Dedifferentiated amniotic fluid mesenchymal stem cell (primary cell): ENCODE measurements at regions not wholly inside any gene's neighbourhood (a gene's known extent, or its start where the extent isn't known, plus 50 kb on each side); places are given as distances from the start of the nearest gene placed in this dataset.

Experiments
- DNase-seq: peaks from one replicate; pipeline ENCODE4 v3.0.0-alpha.2; 2016; ENCODE audit errors: extremely low spot score

GRCh38 chr2:45337481-45337880 lies 273.6 kb downstream of the SRBD1 start:
- DNase-seq: no peak

DNA sequence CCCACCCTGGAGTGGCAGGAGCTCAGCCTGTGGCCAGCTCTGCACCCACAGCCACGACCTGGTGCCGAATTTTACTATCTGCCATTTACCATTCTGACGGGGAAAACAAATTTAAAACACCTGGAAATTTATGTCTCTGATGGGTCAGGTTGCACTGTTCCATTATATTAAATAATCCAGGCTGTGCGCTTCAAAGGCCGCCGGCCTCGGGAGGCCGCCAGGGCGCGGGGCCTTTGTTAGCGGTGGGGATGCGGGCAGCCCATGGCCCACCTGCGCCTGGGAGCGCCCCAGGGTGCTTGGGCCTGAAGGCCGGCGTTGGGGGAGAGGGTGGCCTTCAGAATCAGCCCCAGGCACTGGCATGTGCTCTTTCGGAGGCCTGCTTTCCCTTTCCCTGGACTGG lies 276.9 kb downstream of the SRBD1 start:
- no peak for DNase-seq

DNA sequence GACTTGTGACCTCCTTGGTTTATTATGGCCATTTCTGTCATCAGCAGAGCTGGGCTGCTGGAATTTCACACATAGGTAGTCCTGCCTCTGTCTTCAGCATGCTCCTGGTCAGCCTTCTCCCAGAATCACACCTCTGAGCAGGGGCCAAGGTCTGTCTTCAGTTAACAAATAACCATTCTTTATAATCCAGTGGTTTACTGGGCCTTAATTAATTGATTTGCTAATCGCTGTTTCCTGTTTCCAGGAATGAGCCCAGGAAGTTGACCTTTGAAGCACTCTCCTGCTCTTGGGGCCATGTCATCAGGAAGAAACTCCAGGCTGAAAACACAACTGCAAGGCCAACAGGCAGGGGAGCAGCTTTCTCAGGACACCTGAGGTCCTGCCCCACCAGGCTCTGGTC lies 278.5 kb downstream of the SRBD1 start:
- DNase-seq: no peak

- DNase-seq: no peak
Measured at GRCh38 chr2:45332094-45332493, 279.0 kb downstream of the SRBD1 start.

- DNase-seq: no peak
Measured at GRCh38 chr2:45331410-45331786, 279.7 kb downstream of the SRBD1 start.

DNA sequence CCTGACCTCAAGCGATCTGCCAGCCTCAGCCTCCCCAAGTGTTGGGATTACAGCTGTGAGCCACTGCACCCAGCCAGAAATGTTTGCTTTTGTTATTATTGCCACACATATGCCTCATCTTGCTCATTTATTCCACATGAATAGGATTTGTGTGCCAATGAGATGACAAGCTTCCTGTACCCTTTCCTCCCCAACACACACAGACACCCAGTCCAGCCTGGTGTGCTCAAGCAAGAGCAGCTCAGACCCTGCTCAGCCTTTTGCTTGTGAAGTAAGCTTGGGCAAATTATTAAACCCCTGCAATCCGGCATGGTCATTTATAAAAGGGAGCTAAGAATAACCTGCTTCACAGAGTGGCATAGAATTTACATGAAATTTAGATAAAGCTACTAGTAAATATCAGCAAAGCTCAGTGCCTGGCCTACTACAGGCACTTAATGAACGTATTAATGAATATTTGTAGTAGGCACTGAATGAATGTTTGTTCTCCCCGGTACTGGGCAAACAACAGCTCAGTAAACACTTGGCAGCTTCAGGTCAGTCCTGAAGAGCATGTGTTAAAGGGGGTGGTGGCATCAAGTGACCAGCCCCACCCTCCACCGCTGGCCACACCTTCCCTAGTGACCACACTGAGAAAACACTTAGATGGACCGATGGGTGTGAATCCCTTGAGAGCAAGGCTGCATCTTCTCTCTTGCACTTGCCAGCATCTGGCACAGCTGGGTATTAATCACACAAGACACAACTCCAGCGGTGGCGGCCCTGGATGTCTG lies 280.2 kb downstream of the SRBD1 start:
- no peak for DNase-seq

- DNase-seq: no peak
Measured at GRCh38 chr2:45330108-45330507, 281.0 kb downstream of the SRBD1 start.

DNA sequence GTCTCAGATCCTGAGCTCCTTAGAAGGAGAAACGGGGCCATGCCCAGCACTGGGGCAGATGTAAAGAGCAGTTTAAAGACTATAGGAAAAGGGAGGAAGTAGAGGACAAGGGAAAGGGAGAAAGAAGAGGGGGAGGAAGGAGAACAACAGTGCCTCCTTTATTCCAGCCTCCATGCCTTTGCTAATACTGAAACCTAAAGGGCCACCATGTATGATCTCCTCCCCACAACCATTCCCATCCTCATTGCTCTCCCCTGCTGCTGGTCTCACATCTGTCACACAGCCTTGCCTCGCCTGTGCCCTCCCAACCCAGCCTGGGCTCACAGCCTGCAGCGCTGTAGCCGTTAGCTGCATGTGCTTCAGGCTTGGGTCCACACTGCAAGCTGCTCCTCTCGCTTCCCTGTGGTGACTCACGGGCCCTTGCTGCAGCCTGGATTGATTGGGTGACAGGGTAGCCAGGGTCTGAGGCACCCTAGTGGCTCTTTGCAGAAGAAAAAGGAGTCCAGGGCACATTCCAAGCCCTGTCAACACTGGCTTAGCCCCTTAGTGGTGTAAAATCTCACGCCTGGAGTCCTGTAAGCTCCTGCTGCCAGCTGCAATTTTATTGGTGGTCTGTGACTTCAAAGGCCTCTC lies 281.9 kb downstream of the SRBD1 start:
- DNase-seq: no peak

- DNase-seq: no peak
Measured at GRCh38 chr2:45328264-45328870, 282.7 kb downstream of the SRBD1 start.

DNA sequence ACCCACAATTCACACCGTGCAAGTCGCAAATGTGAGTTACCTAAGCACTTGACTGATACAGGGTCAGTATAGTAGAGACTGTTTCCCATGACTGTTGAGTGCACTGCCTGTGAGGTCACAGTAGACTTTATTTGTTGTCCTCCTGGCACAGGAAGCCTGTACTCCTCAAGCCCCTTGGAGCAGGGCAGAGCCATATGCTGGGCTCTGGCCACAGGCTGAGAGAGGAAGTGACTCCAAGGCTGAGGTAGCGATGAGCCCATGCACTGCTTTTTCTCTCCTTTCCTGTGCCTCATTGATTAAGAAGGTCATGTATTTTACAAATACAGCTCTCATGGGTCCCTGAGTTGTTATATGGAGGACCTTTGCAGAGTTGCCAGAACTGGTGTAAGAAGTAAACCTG lies 287.7 kb downstream of the SRBD1 start:
- no peak for DNase-seq

DNA sequence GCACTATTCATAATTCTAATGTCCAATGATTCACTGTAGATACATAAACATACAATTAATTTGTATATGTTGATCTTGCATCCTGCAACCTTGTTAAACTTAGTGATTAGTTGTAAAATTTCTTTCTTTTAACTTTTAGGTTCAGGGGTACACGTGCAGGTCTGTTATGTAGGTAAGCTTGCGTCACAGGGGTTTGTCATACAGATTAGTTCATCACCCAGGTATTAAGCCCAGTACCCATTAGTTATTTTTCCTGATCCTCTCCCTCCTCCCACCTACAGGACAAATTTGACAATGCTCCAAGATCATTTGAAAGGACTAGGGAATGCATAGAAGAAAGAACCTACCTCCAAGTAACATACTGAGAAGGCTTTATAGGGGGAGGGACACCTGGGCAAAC lies 290.1 kb downstream of the SRBD1 start:
- no peak for DNase-seq

GRCh38 chr2:45319683-45320455 lies 291.2 kb downstream of the SRBD1 start:
- no peak for DNase-seq

DNA sequence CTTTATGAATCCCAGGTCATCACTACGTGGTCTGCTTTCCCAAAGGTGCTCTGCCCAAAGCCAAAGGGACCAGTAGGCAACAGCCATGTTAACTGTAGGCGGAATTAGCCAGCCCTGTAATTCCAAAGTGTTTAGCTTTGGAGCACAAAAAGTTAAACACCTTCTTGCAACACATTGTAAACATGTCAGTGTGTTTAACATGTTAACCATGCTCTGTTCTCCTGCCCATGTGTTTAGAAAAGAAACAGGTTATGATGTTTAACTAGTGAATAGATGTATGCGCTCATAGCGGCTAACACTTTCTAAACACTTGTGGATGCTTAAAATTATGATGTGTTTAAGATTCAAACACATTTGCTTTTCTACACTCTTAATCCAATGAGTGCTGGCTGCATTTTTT lies 292.4 kb downstream of the SRBD1 start:
- DNase-seq: no peak

DNA sequence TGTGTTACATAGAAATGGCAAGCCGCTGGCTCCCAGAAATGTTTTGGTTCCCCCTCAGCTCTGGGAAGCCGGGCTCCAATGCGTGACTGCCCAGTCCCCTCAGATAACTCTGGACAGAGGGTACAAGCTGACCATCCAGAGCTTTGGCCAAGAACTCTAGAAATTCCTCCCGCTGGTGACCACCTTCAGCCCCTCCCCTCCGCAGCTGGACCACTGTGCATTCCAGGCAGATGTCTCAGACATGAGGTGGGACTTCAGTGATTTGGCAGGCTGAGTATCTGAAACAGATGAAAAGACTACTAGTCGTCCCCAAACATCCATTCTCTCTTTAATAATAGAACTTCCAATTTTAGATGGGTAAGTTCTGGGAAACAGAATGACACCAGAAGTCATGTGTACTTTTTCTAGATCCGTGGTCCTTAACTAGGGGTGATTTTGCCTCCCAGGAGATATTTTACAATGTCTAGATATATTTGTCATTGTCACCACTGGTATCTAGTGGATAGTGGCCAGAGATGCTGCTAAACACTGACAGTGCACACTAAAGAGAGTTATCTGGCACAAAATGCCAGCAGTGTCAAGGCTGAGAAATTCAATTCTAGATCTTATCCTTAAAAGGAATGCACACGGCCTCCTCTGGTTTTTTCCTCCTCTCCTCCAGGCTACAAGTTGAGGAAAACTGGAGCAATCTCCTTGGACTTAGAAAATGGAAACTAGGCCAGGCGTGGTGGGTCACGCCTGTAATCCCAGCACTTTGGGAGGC lies 294.3 kb downstream of the SRBD1 start:
- DNase-seq: no peak

DNA sequence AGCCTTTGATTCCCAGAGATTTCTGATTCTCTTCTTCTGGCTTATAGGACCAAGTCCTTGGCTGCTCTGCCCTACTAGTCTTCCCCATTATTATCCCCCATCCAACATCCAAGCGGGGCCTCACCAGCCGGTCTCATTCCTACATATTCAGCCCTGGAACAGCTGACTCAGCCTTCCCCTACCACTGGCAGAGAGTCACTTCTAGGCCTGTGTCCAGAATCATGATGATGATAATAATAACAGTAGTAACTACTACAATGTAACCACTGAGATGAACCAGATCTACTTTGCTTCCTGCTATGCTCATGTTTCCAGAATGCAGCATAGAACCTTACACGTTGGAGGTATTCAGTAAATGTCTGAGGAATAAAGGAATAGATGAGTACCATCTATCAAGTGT lies 295.2 kb downstream of the SRBD1 start:
- peak; percentile 76 for DNase-seq

GRCh38 chr2:45312275-45312674 lies 298.8 kb downstream of the SRBD1 start:
- DNase-seq: no peak

DNA sequence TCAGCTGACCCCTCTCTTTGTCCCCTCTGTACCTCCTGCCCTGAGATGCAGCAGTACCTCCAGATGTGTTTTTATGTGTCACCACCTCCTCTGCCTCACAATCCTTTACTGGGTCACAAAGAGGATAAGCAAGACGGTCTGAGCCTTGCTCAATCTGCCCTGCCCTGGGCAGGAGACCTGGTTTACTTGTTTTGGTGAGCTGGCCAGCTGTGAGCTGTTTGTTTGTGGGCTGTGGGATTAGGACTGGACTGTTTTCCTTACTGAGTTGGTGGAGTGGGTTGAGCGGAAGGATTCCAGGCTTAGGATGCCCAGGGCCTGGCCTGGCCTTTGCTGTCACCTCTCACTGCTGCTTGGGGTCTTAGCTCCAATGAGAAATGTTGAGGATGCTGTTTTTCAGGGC lies 299.5 kb downstream of the SRBD1 start:
- DNase-seq: no peak

DNA sequence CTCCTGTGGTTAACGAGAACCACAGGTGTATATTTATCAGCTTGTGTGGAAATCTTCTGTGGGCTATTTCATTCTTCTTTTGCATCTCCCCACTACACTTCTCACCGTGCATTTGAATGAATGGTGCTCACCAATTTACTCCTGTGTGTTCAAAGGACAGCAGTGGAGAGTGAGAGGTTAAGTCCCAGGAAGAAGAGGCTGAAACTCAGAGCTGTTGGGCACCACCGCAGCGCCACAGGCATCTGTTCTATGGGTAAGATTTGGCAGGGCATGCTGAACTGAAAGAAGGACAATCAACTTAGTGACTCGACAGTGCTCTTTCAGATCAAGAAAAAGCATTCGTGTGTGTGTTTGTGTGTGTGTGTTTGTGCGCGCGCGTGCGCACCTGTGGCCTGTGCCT lies 297.9 kb upstream of the SIX2 start:
- no peak for DNase-seq

GRCh38 chr2:45305599-45305998 lies 296.3 kb upstream of the SIX2 start:
- DNase-seq: no peak

- DNase-seq: no peak
Measured at GRCh38 chr2:45303417-45304202, 294.4 kb upstream of the SIX2 start.
